ENCODE measurements at regions not wholly inside any gene's neighbourhood (a gene's known extent, or its start where the extent isn't known, plus 50 kb on each side); places are given as distances from the start of the nearest gene placed in this dataset.

- TF ChIP-seq EZH2 (IDR thresholded peaks at IDR 0.05; ENCODE audit: borderline replicate concordance, low read depth, low read length, poor library complexity, severe bottlenecking) (no peak), CTCF (conservative IDR thresholded peaks at IDR 0.05; ENCODE audit: low read depth, low read length) (no peak)
These were observed 179.9 kb upstream of the TBL1XR1 start for GRCh38 chr3:177377166-177377565.

Data from A673 (cell line).